Type B pancreatic cell (in vitro differentiated cells): ENCODE measurements at regions not wholly inside any gene's neighbourhood (a gene's known extent, or its start where the extent isn't known, plus 50 kb on each side); places are given as distances from the start of the nearest gene placed in this dataset.

Source experiments
- DNase-seq: peaks from one replicate; pipeline ENCODE4 v3.0.0; 2021; ENCODE audit warnings: mixed read lengths; ENCODE audit not compliant: unreplicated experiment; ENCODE audit errors: extremely low spot score
- H3K27ac Mint-ChIP-seq: 2 replicates; pipeline ENCODE4 v1.8.0; 2021; ENCODE audit warnings: mild to moderate bottlenecking, mixed read lengths
- H3K27me3 Mint-ChIP-seq: 2 replicates; pipeline ENCODE4 v1.8.0; 2021; ENCODE audit warnings: mixed read lengths
- H3K36me3 Mint-ChIP-seq: 2 replicates; pipeline ENCODE4 v1.8.0; 2021; ENCODE audit warnings: mixed read lengths
- H3K4me1 Mint-ChIP-seq: one replicate; pipeline ENCODE4 v1.8.0; 2021; ENCODE audit warnings: mixed read lengths; ENCODE audit not compliant: unreplicated experiment
- H3K4me3 Mint-ChIP-seq: 2 replicates; pipeline ENCODE4 v1.8.0; 2021; ENCODE audit warnings: mild to moderate bottlenecking, mixed read lengths
- H3K9me3 Mint-ChIP-seq: 2 replicates; pipeline ENCODE4 v1.8.0; 2021; ENCODE audit warnings: mixed read lengths
- CTCF ChIP-seq: fragments of 200-600 bp; sonication (generic); conservative IDR thresholded peaks from 2 replicates; pipeline ENCODE4 v1.5.0; 2021; ENCODE audit warnings: antibody characterized with exemption, mild to moderate bottlenecking

GRCh38 chr15:95814908-95815307 is 515.6 kb upstream of the NR2F2 start:
- Mint-ChIP-seq H3K36me3 (peaks cover 6% of the 10 kb centered on the region), H3K4me1 (no peaks in the 10 kb centered on the region), H3K4me3 (no peak overlapping the region), H3K27me3 (no peaks in the 10 kb centered on the region), H3K9me3 (peaks cover 5% of the 10 kb centered on the region), H3K27ac (no peak overlapping the region)
- no peak for DNase-seq
- no peak for TF ChIP-seq CTCF

- Mint-ChIP-seq H3K4me3 (no peak overlapping the region), H3K36me3 (peaks cover 6% of the 10 kb centered on the region), H3K27ac (no peak overlapping the region), H3K27me3 (no peaks in the 10 kb centered on the region), H3K9me3 (peaks cover 11% of the 10 kb centered on the region), H3K4me1 (no peaks in the 10 kb centered on the region)
- no peak for DNase-seq
- no peak for TF ChIP-seq CTCF
Measured at GRCh38 chr15:95816591-95816990, 513.9 kb upstream of the NR2F2 start.

- Mint-ChIP-seq H3K9me3 (peaks cover 6% of the 10 kb centered on the region), H3K36me3 (no peaks in the 10 kb centered on the region), H3K27ac (no peak overlapping the region), H3K4me3 (no peak overlapping the region), H3K27me3 (no peaks in the 10 kb centered on the region), H3K4me1 (peaks cover 7% of the 10 kb centered on the region)
- no peak for DNase-seq
- no peak for TF ChIP-seq CTCF
Measured at GRCh38 chr15:95822961-95823360, 507.5 kb upstream of the NR2F2 start.

GRCh38 chr15:95825208-95825607 is 505.3 kb upstream of the NR2F2 start:
- Mint-ChIP-seq H3K9me3 (peaks cover 3% of the 10 kb centered on the region), H3K27me3 (no peaks in the 10 kb centered on the region), H3K4me1 (peaks cover 16% of the 10 kb centered on the region), H3K4me3 (no peak overlapping the region), H3K27ac (no peak overlapping the region), H3K36me3 (no peaks in the 10 kb centered on the region)
- DNase-seq: no peak
- TF ChIP-seq CTCF: no peak

GRCh38 chr15:95825671-95826411 is 504.7 kb upstream of the NR2F2 start:
- no peaks in the 10 kb centered on the region for H3K9me3 Mint-ChIP-seq
- H3K4me3 Mint-ChIP-seq: no peak overlapping the region
- peaks cover 16% of the 10 kb centered on the region for H3K4me1 Mint-ChIP-seq
- H3K36me3 Mint-ChIP-seq: no peaks in the 10 kb centered on the region
- no peak overlapping the region for H3K27ac Mint-ChIP-seq
- DNase-seq: no peak
- TF ChIP-seq CTCF: no peak
- no peaks in the 10 kb centered on the region for H3K27me3 Mint-ChIP-seq
